Pancreas (tissue), 10 donors: ENCODE measurements at regions not wholly inside any gene's neighbourhood (a gene's known extent, or its start where the extent isn't known, plus 50 kb on each side); places are given as distances from the start of the nearest gene placed in this dataset.

Experiments used
- ATAC-seq, 4 donors: fragments of 200-7000 bp; cut with Tn5 transposase; one replicate each; pipeline versions ENCODE4 v1.8.0 to v1.9.1; 2020; ENCODE audit warnings: mild to moderate bottlenecking in 4 of 4, moderate library complexity in 4 of 4
- DNase-seq, 6 donors: peaks; one replicate each; pipeline ENCODE4 v3.0.0-alpha.2; 2020
- FAIRE-seq: peaks from 2 replicates; lab custom pipeline; 2012; peaks lifted over from hg19 to GRCh38; lab: Jason Lieb, UNC
- H3K27ac ChIP-seq, 4 donors: fragments of 200-600 bp; sonication (generic); 1 replicate in 3 of 4; 2 replicates in 1 of 4; pipeline versions ENCODE4 v1.5.0 to v1.8.0; 2020
- H3K27me3 ChIP-seq, 4 donors: fragments of 200-600 bp; one replicate each; pipeline ENCODE4 v1.8.0; 2021
- H3K36me3 ChIP-seq, 3 donors: fragments of 200-600 bp; sonication (generic) in 1 of 3; one replicate each; pipeline versions ENCODE4 v1.5.0 to v1.8.0; 2020 to 2021
- H3K4me1 ChIP-seq, 3 donors: fragments of 200-600 bp; one replicate each; pipeline ENCODE4 v1.8.0; 2021
- H3K4me3 ChIP-seq, 4 donors: fragments of 200-600 bp; sonication (generic) in 2 of 4; one replicate each; pipeline versions ENCODE4 v1.5.0 to v1.8.0; 2020 to 2021
- H3K9me3 ChIP-seq, 4 donors: fragments of 200-600 bp; one replicate each; pipeline ENCODE4 v1.8.0; 2021
- CTCF ChIP-seq, 4 donors: fragments of 200-600 bp; sonication (generic) in 3 of 4; IDR thresholded peaks; one replicate each; pipeline versions ENCODE4 v1.5.0 to v1.8.0; 2021; ENCODE audit warnings: antibody characterized with exemption in 4 of 4
- WGBS, 2 donors: extraction: QIAGEN DNeasy Blood & Tissue Kit; methylation state at CpG; one replicate each; pipeline ENCODE4 v1.1.7; 2013; 5-methylcytosine and 5-hydroxymethylcytosine counted together
- intact Hi-C, 3 donors: fragments of 100-400 bp; cut with DNase I; formaldehyde crosslinking; loops; one replicate each; pipeline versions ENCODE4 v1.11.1 to v1.14.2; 2022
- donor health status: healthy with polysubstance abuse.
- donor health status: DM: no; HTN: no; CAD: no; lungs with moderate emphysema.
- donor health status: DM: no; HTN: no; CAD: no.
- donor health status: control.
- donor health status: control.
- donor health status: Bipolar disorder and iron deficiency.
- donor health status: DM: yes; HTN: yes; CAD: no.
- donor health status: DM: no; HTN: no; CAD: no.
- donor health status: DM: no; HTN: no; CAD: no.
- donor health status: DM: yes; HTN: yes; CAD: no.

- no peak for TF ChIP-seq CTCF (IDR thresholded peaks at IDR 0.05)
- H3K27ac ChIP-seq = no peak overlapping the region
- no peak overlapping the region for H3K4me3 ChIP-seq
- no peaks in the 10 kb centered on the region for H3K27me3 ChIP-seq
- FAIRE-seq = no peak
- no peaks in the 10 kb centered on the region for H3K36me3 ChIP-seq
- H3K9me3 ChIP-seq = no peaks in the 10 kb centered on the region
- DNase-seq = no peak
- ATAC-seq = no peak
- WGBS, 2 donors = 59 to 67% methylated on average over 9 of the region's 9 CpGs
- intact Hi-C loops = loop anchor here in 1 of 3 donors (10.0 kb wide), 1 partner anchor 186 kb away; no protein-coding TSS in a partner anchor
- no peaks in the 10 kb centered on the region for H3K4me1 ChIP-seq
Observed at GRCh38 chr4:138689187-138689586, 326.4 kb upstream of the NOCT start.

- DNase-seq (no peak), FAIRE-seq (no peak), ATAC-seq (no peak)
- Histone ChIP-seq H3K4me1 (no peaks in the 10 kb centered on the region), H3K27me3 (no peaks in the 10 kb centered on the region), H3K9me3 (no peaks in the 10 kb centered on the region), H3K27ac (no peak overlapping the region), H3K4me3 (no peak overlapping the region), H3K36me3 (no peaks in the 10 kb centered on the region)
- WGBS, 2 donors = 72 to 81% methylated on average over 12 of the region's 12 CpGs
- TF ChIP-seq CTCF (IDR thresholded peaks at IDR 0.05) = no peak
- intact Hi-C loops = loop anchor here in 1 of 3 donors (10.0 kb wide), 1 partner anchor 186 kb away; no protein-coding TSS in a partner anchor
Observed at GRCh38 chr4:138688408-138689085, 327.0 kb upstream of the NOCT start.

- 80 to 89% methylated on average over 11 of the region's 11 CpGs for WGBS, 2 donors
- no peak for ATAC-seq
- Histone ChIP-seq H3K27me3 (no peaks in the 10 kb centered on the region), H3K27ac (no peak overlapping the region), H3K36me3 (no peaks in the 10 kb centered on the region), H3K4me3 (no peak overlapping the region), H3K4me1 (no peaks in the 10 kb centered on the region), H3K9me3 (no peaks in the 10 kb centered on the region)
- no peak for TF ChIP-seq CTCF (IDR thresholded peaks at IDR 0.05)
- intact Hi-C loops = loop anchor here in 1 of 3 donors (10.0 kb wide), 1 partner anchor 189 kb away; no protein-coding TSS in a partner anchor
- no peak for DNase-seq
- no peak for FAIRE-seq
Observed at GRCh38 chr4:138686106-138686835, 329.3 kb upstream of the NOCT start.

- no peaks in the 10 kb centered on the region for H3K9me3 ChIP-seq
- H3K27me3 ChIP-seq = no peaks in the 10 kb centered on the region
- intact Hi-C loops = loop anchor here in 1 of 3 donors (10.0 kb wide), 1 partner anchor 189 kb away; no protein-coding TSS in a partner anchor
- H3K4me3 ChIP-seq = no peak overlapping the region
- no peak for TF ChIP-seq CTCF (IDR thresholded peaks at IDR 0.05)
- H3K27ac ChIP-seq = no peak overlapping the region
- FAIRE-seq (no peak), DNase-seq (no peak), ATAC-seq (no peak)
- WGBS, 2 donors = 78 to 84% methylated on average over 7 of the region's 7 CpGs
- H3K4me1 ChIP-seq = no peaks in the 10 kb centered on the region
- H3K36me3 ChIP-seq = no peaks in the 10 kb centered on the region
Observed at GRCh38 chr4:138685316-138685715, 330.3 kb upstream of the NOCT start.
